HepG2 (cell line): ENCODE measurements at regions not wholly inside any gene's neighbourhood (a gene's known extent, or its start where the extent isn't known, plus 50 kb on each side); places are given as distances from the start of the nearest gene placed in this dataset.

Experiments used
- ATAC-seq: fragments of 200-7000 bp; cut with Tn5 transposase; 3 replicates; pipeline ENCODE4 v1.9.1; 2020; ENCODE audit warnings: mild to moderate bottlenecking, moderate library complexity
- BruUV-seq: library from RNA; stranded (reverse); fragments of 400-500 nt; replicated peaks from 2 replicates; lab custom pipeline; 2021; lab: Mats Ljungman, UMichigan
- CTCF ChIA-PET: fragments of 300-600 bp; formaldehyde crosslinking; extraction: SDS; loops from one replicate; lab custom pipeline; 2021; ENCODE audit warnings: low total read pairs, inconsistent platforms, low intra/inter-chr PET ratio; lab: Yijun Ruan, JAX
- POLR2A ChIA-PET: fragments of 350-600 bp; sonication (Branson Sonifier 250); formaldehyde crosslinking; loops from one replicate; lab custom pipeline; 2020; ENCODE audit warnings: antibody characterized with exemption, inconsistent platforms; lab: Yijun Ruan, JAX
- DNase-seq: peaks from one replicate; pipeline ENCODE4 v3.0.0-alpha.2; 2015; ENCODE audit warnings: low spot score
- FAIRE-seq: peaks from 3 replicates; lab custom pipeline; 2011; peaks lifted over from hg19 to GRCh38; lab: Jason Lieb, UNC
- H2AFZ ChIP-seq: one replicate; pipeline ENCODE4 v1.6.1; 2011; ENCODE audit warnings: low read length, inconsistent platforms
- H3K27ac ChIP-seq: fragments of 300-600 bp; 3 replicates; pipeline ENCODE4 v1.8.0; 2011; ENCODE audit warnings: mixed run types, mild to moderate bottlenecking, mixed read lengths, low read length, inconsistent platforms; ENCODE audit not compliant: insufficient read depth; ENCODE audit errors: extremely low read length
- H3K27me3 ChIP-seq, 2 experiments: fragments of 200-600 bp in 1 of 2; 2 replicates in 1 of 2; 3 replicates in 1 of 2; pipeline versions ENCODE4 v1.6.0 to v1.8.0; 2011; ENCODE audit warnings: low read length in 2 of 2, mild to moderate bottlenecking in 2 of 2, moderate library complexity in 2 of 2, inconsistent platforms in 1 of 2; ENCODE audit not compliant: insufficient read depth in 2 of 2, control insufficient read depth in 1 of 2
- H3K36me3 ChIP-seq, 2 experiments: fragments of 200-600 bp in 1 of 2; replicated peaks in 1 of 2; 2 replicates in 1 of 2; 3 replicates in 1 of 2; pipeline versions ENCODE4 v1.5.1 to v1.8.0; 2011; ENCODE audit warnings: low read length in 2 of 2, inconsistent platforms in 1 of 2; ENCODE audit not compliant: insufficient read depth in 2 of 2, control insufficient read depth in 1 of 2
- H3K4me1 ChIP-seq: 2 replicates; pipeline ENCODE4 v1.5.1; 2012; ENCODE audit warnings: low read length, inconsistent platforms; ENCODE audit not compliant: insufficient read depth
- H3K4me2 ChIP-seq: 2 replicates; pipeline ENCODE4 v1.6.0; 2011; ENCODE audit warnings: low read depth, low read length, inconsistent platforms
- H3K4me3 ChIP-seq, 3 experiments: fragments of 200-600 bp in 1 of 3; sonication (generic), shearing (Covaris generic) in 1 of 3; replicated peaks in 1 of 3; 2 replicates each; pipeline ENCODE4 v1.5.1; 2011 to 2016; ENCODE audit warnings: low read length in 3 of 3, inconsistent platforms in 2 of 3, low read depth in 2 of 3, mild to moderate bottlenecking in 2 of 3, control low read depth in 1 of 3, mixed read lengths in 1 of 3; ENCODE audit not compliant: insufficient read depth in 1 of 3
- H3K79me2 ChIP-seq: one replicate; pipeline ENCODE4 v1.6.1; 2011; ENCODE audit warnings: low read length, inconsistent platforms; ENCODE audit not compliant: insufficient read depth
- H3K9ac ChIP-seq: 2 replicates; pipeline ENCODE4 v1.6.0; 2011; ENCODE audit warnings: mild to moderate bottlenecking, low read depth, low read length, inconsistent platforms; ENCODE audit not compliant: insufficient read depth
- H3K9me3 ChIP-seq: 2 replicates; pipeline ENCODE4 v1.5.1; 2012; ENCODE audit warnings: mild to moderate bottlenecking, low read length
- H4K20me1 ChIP-seq: 2 replicates; pipeline ENCODE4 v1.6.0; 2011; ENCODE audit warnings: inconsistent platforms, mild to moderate bottlenecking, low read length, moderate library complexity; ENCODE audit not compliant: insufficient read depth
- AKAP8 ChIP-seq: sonication (generic); formaldehyde crosslinking; IDR thresholded peaks from 2 replicates; pipeline ENCODE4 v1.5.1; 2020; ENCODE audit warnings: mild to moderate bottlenecking, missing genetic modification reagents
- BATF2 ChIP-seq: sonication (generic); formaldehyde crosslinking; IDR thresholded peaks from 2 replicates; pipeline ENCODE4 v1.8.0; 2022; ENCODE audit warnings: mild to moderate bottlenecking, missing genetic modification reagents, moderate library complexity
- HOXA9 ChIP-seq: sonication (generic); formaldehyde crosslinking; IDR thresholded peaks from 2 replicates; pipeline ENCODE4 v1.8.1; 2022; ENCODE audit warnings: missing genetic modification reagents, mild to moderate bottlenecking, moderate library complexity, borderline replicate concordance
- JUND ChIP-seq: sonication (generic); formaldehyde crosslinking; IDR thresholded peaks from 2 replicates; pipeline ENCODE4 v1.8.0; 2022; ENCODE audit warnings: mild to moderate bottlenecking, missing genetic modification reagents
- SKIL ChIP-seq: sonication (generic); formaldehyde crosslinking; IDR thresholded peaks from 2 replicates; pipeline ENCODE4 v1.8.0; 2022; ENCODE audit warnings: missing genetic modification reagents, mild to moderate bottlenecking, moderate library complexity, borderline replicate concordance
- SP140L ChIP-seq: sonication (generic); formaldehyde crosslinking; IDR thresholded peaks from 2 replicates; pipeline ENCODE4 v1.4.0; 2020; ENCODE audit warnings: missing genetic modification reagents, borderline replicate concordance
- THRA ChIP-seq: sonication (generic); formaldehyde crosslinking; IDR thresholded peaks from 2 replicates; pipeline ENCODE4 v1.4.0; 2020; ENCODE audit warnings: missing genetic modification reagents, borderline replicate concordance
- TIGD3 ChIP-seq: sonication (generic); formaldehyde crosslinking; IDR thresholded peaks from 2 replicates; pipeline ENCODE4 v1.5.1; 2020; ENCODE audit warnings: mild to moderate bottlenecking, missing genetic modification reagents, borderline replicate concordance
- ZBTB2 ChIP-seq: sonication (generic); formaldehyde crosslinking; IDR thresholded peaks from 2 replicates; pipeline ENCODE4 v1.8.0; 2022; ENCODE audit warnings: low read depth, missing genetic modification reagents
- ZC3H13 ChIP-seq: sonication (generic); formaldehyde crosslinking; IDR thresholded peaks from 2 replicates; pipeline ENCODE4 v1.8.1; 2023; ENCODE audit warnings: mild to moderate bottlenecking, missing genetic modification reagents, moderate library complexity
- ZNF207 ChIP-seq: fragments of 450-650 bp; IDR thresholded peaks from 2 replicates; pipeline ENCODE4 v1.6.1; 2016; ENCODE audit warnings: antibody characterized with exemption, borderline replicate concordance
- ZNF672 ChIP-seq: sonication (generic); formaldehyde crosslinking; IDR thresholded peaks from 2 replicates; pipeline ENCODE4 v1.8.1; 2022; ENCODE audit warnings: missing genetic modification reagents
- WGBS: methylation state at CpG from one replicate; pipeline ENCODE4 v1.1.6; 2017; ENCODE audit warnings: low lambda C conversion rate; 5-methylcytosine and 5-hydroxymethylcytosine counted together
- in situ Hi-C: cut with HindIII; loops from 2 replicates; pipeline ENCODE4 v1.10.0; 2017; ENCODE audit warnings: low pct_unique_long_range_greater_than_20kb; ENCODE audit not compliant: extremely low pct_ligation_motif_present
- intact Hi-C: fragments of 100-400 bp; cut with micrococcal nuclease; formaldehyde crosslinking; loops from one replicate; pipeline ENCODE4 v1.10.0; 2022; ENCODE audit not compliant: unreplicated experiment

- intact Hi-C loops (no loop called here), in situ Hi-C loops (no loop called here)
- Histone ChIP-seq H3K36me3 (no peaks in the 10 kb centered on the region), H3K9me3 (no peaks in the 10 kb centered on the region), H3K79me2 (no peaks in the 10 kb centered on the region), H3K27me3 (peaks cover 1 to 13% of the 10 kb centered on the region in 2 experiments; a peak in 3 of 5 replicates), H3K4me2 (no peak overlapping the region), H3K4me3 (no peak overlapping the region), H3K9ac (no peak overlapping the region), H3K4me1 (no peaks in the 10 kb centered on the region), H4K20me1 (no peaks in the 10 kb centered on the region), H3K27ac (no peak overlapping the region), H2AFZ (no peak overlapping the region)
- DNase-seq, result no peak
- ATAC-seq, result no peak
- WGBS, result 59% methylated on average over 13 of the region's 13 CpGs
- no peak for FAIRE-seq
- ChIA-PET CTCF (no interaction called here), POLR2A (no interaction called here)
- no TSS peak for BruUV-seq
- TF ChIP-seq ZC3H13 (CRISPR knock-in tag) (peak; percentile 60), SKIL (peak; percentile 26), ZBTB2 (CRISPR knock-in tag) (0 out of 2 replicates have a peak, but pooled peaks have one; percentile 26), TIGD3 (CRISPR knock-in tag) (no peak), JUND (CRISPR knock-in tag) (no peak), SP140L (no peak), HOXA9 (CRISPR knock-in tag) (peak; percentile 69; the same call in 1 of the 2 replicates), THRA (CRISPR knock-in tag) (no peak), ZNF672 (peak; percentile 73; the same call in 1 of the 2 replicates), BATF2 (CRISPR knock-in tag) (0 out of 2 replicates have a peak, but pooled peaks have one; percentile 48), ZNF207 (peak; percentile 30; the same call in 1 of the 2 replicates), AKAP8 (CRISPR knock-in tag) (no peak)
These were observed 283.7 kb upstream of the ID2 start for GRCh38 chr2:8398040-8398668.
